Body of pancreas (tissue), 4 donors: ENCODE measurements at regions not wholly inside any gene's neighbourhood (a gene's known extent, or its start where the extent isn't known, plus 50 kb on each side); places are given as distances from the start of the nearest gene placed in this dataset.
A peak's percentile ranks its signal among the peaks of the same experiment; 100 is the strongest.

Experiments
- ATAC-seq: fragments of 150-250 bp; one replicate; pipeline ENCODE4 v1.9.1; 2016
- DNase-seq, 4 donors: peaks; one replicate each; pipeline ENCODE4 v3.0.0-alpha.2; 2019
- H3K27ac ChIP-seq, 4 donors: fragments of 200-600 bp; sonication (generic); 1 replicate in 3 of 4; 2 replicates in 1 of 4; pipeline versions ENCODE4 v1.5.1 to v1.6.1; 2016 to 2019; ENCODE audit warnings: mild to moderate bottlenecking in 1 of 4, mixed read lengths in 1 of 4, moderate library complexity in 1 of 4
- H3K27me3 ChIP-seq, 2 donors: fragments of 200-600 bp; sonication (generic); one replicate each; pipeline ENCODE4 v1.6.0; 2016; ENCODE audit warnings: mild to moderate bottlenecking in 1 of 2
- H3K36me3 ChIP-seq, 2 donors: fragments of 200-600 bp; sonication (generic); replicated peaks in 1 of 2; 2 replicates each; pipeline ENCODE4 v1.5.1; 2016; ENCODE audit warnings: low read depth in 2 of 2; ENCODE audit not compliant: insufficient read depth in 1 of 2
- H3K4me1 ChIP-seq: fragments of 200-600 bp; sonication (generic); one replicate; pipeline ENCODE4 v1.6.0; 2016
- H3K4me3 ChIP-seq, 2 donors: fragments of 200-600 bp; sonication (generic); 1 replicate in 1 of 2; 2 replicates in 1 of 2; pipeline ENCODE4 v1.5.1; 2016 to 2019
- H3K9me3 ChIP-seq, 3 donors: fragments of 200-600 bp; sonication (generic); 1 replicate in 2 of 3; 2 replicates in 1 of 3; pipeline ENCODE4 v1.5.1; 2016
- CTCF ChIP-seq, 7 experiments: fragments of 450-650 bp in 4 of 7; fragments of 200-600 bp in 3 of 7; sonication (generic) in 3 of 7; IDR thresholded peaks; one replicate each; pipeline ENCODE4 v1.5.1; 2016 to 2019; ENCODE audit warnings: antibody characterized with exemption in 7 of 7
- POLR2A ChIP-seq, 3 donors: fragments of 450-650 bp; IDR thresholded peaks; one replicate each; pipeline ENCODE4 v1.6.1; 2016; ENCODE audit warnings: antibody characterized with exemption in 3 of 3, mild to moderate bottlenecking in 2 of 3
- whole genome bisulfite sequencing, 2 donors: methylation state at CpG; one replicate each; pipeline ENCODE4 v1.1.5; 2017; 5-methylcytosine and 5-hydroxymethylcytosine counted together
- intact Hi-C: fragments of 100-400 bp; cut with DNase I; formaldehyde crosslinking; loops from one replicate; pipeline ENCODE4 v1.15.1; 2023

- no peak overlapping the region for H3K4me3 ChIP-seq
- DNase-seq: peak; percentile 54 to 84 (median 66)
- ATAC-seq: peak; percentile 68
- no peak overlapping the region for H3K27ac ChIP-seq
- peaks cover 4% of the 10 kb centered on the region for H3K4me1 ChIP-seq
- intact Hi-C loops: no loop called here
- WGBS, 2 donors: 10 to 11% methylated on average over 5 of the region's 5 CpGs
- H3K9me3 ChIP-seq: no peaks in the 10 kb centered on the region
- H3K27me3 ChIP-seq: no peaks in the 10 kb centered on the region
- no peaks in the 10 kb centered on the region for H3K36me3 ChIP-seq
- no peak for TF ChIP-seq POLR2A (IDR thresholded peaks at IDR 0.05)
- TF ChIP-seq CTCF (IDR thresholded peaks at IDR 0.05): peak; percentile 61 to 86 (median 64)
These were observed 88.4 kb upstream of the ZNF492 start for GRCh38 chr19:22545751-22546150.

- H3K4me3 ChIP-seq: no peak overlapping the region
- 82 to 88% methylated on average over 5 of the region's 5 CpGs for WGBS, 2 donors
- DNase-seq (no peak), ATAC-seq (no peak)
- intact Hi-C loops: no loop called here
- no peaks in the 10 kb centered on the region for H3K36me3 ChIP-seq
- H3K27me3 ChIP-seq: no peaks in the 10 kb centered on the region
- H3K27ac ChIP-seq: no peak overlapping the region
- no peak for TF ChIP-seq CTCF (IDR thresholded peaks at IDR 0.05)
- no peak for TF ChIP-seq POLR2A (IDR thresholded peaks at IDR 0.05)
- peaks cover 4% of the 10 kb centered on the region for H3K4me1 ChIP-seq
- no peaks in the 10 kb centered on the region for H3K9me3 ChIP-seq
These were observed 100.4 kb upstream of the ZNF492 start for GRCh38 chr19:22533761-22534160.

GRCh38 chr19:22532388-22533300 is 101.5 kb upstream of the ZNF492 start:
- Histone ChIP-seq H3K4me1 (peaks cover 9% of the 10 kb centered on the region), H3K27me3 (no peaks in the 10 kb centered on the region), H3K4me3 (peak overlapping the region; percentile 39 to 49), H3K36me3 (no peaks in the 10 kb centered on the region), H3K27ac (peak overlapping the region; percentile 83 to 97 (median 96)), H3K9me3 (no peaks in the 10 kb centered on the region)
- intact Hi-C loops: no loop called here
- peak; percentile 98 to 100 (median 99) for TF ChIP-seq POLR2A (IDR thresholded peaks at IDR 0.05)
- peak in 5 of 7 experiments; percentile 23 to 65 (median 47) for TF ChIP-seq CTCF (IDR thresholded peaks at IDR 0.05)
- ATAC-seq (peak; percentile 95), DNase-seq (peak; percentile 99 to 100 (median 99))
- 2% methylated on average over 30 to 43 of the region's 43 CpGs for WGBS, 2 donors

GRCh38 chr19:22530042-22530441 is 104.1 kb upstream of the ZNF492 start:
- TF ChIP-seq CTCF (IDR thresholded peaks at IDR 0.05) (no peak), POLR2A (IDR thresholded peaks at IDR 0.05) (peak in 2 of 3 donors; percentile 48 to 65)
- intact Hi-C loops: no loop called here
- ATAC-seq: peak; percentile 21
- Histone ChIP-seq H3K27me3 (no peaks in the 10 kb centered on the region), H3K36me3 (no peaks in the 10 kb centered on the region), H3K27ac (peak overlapping the region; percentile 32 to 97 (median 96)), H3K4me3 (peak overlapping the region in 1 of 2 donors; percentile 1), H3K9me3 (no peaks in the 10 kb centered on the region), H3K4me1 (peaks cover 22% of the 10 kb centered on the region)
- WGBS, 2 donors: 27 to 33% methylated on average over 4 of the region's 4 CpGs
- peak; percentile 69 to 90 (median 86) for DNase-seq
